H9 (cell line): ENCODE measurements at regions not wholly inside any gene's neighbourhood (a gene's known extent, or its start where the extent isn't known, plus 50 kb on each side); places are given as distances from the start of the nearest gene placed in this dataset.

ENCODE experiments used
- DNase-seq: peaks from one replicate; pipeline ENCODE4 v3.0.0-alpha.2; 2017
- H2AFZ ChIP-seq: one replicate; pipeline ENCODE4 v1.6.1; 2013; ENCODE audit warnings: mild to moderate bottlenecking, low read length, control low read depth, moderate library complexity
- H2AK5ac ChIP-seq: 2 replicates; pipeline ENCODE4 v1.6.1; 2013; ENCODE audit warnings: low read length, control low read depth, mixed read lengths; ENCODE audit not compliant: insufficient read length
- H2BK120ac ChIP-seq: one replicate; pipeline ENCODE4 v1.6.1; 2013; ENCODE audit warnings: low read depth, mild to moderate bottlenecking, low read length, control low read depth, inconsistent platforms; ENCODE audit not compliant: poor library complexity, severe bottlenecking
- H2BK12ac ChIP-seq: 2 replicates; pipeline ENCODE4 v1.6.1; 2013; ENCODE audit warnings: low read length, control low read depth, mixed read lengths, low read depth; ENCODE audit not compliant: insufficient read length
- H2BK15ac ChIP-seq: 2 replicates; pipeline ENCODE4 v1.6.1; 2013; ENCODE audit warnings: low read depth, low read length, control low read depth
- H2BK20ac ChIP-seq: one replicate; pipeline ENCODE4 v1.6.1; 2013; ENCODE audit warnings: low read depth, mild to moderate bottlenecking, low read length, control low read depth, inconsistent platforms; ENCODE audit not compliant: poor library complexity, severe bottlenecking
- H2BK5ac ChIP-seq: 2 replicates; pipeline ENCODE4 v1.6.1; 2013; ENCODE audit warnings: low read length, control low read depth, mixed read lengths; ENCODE audit not compliant: insufficient read length
- H3K14ac ChIP-seq: 2 replicates; pipeline ENCODE4 v1.6.1; 2013; ENCODE audit warnings: low read length, control low read depth; ENCODE audit not compliant: insufficient read depth
- H3K18ac ChIP-seq: 2 replicates; pipeline ENCODE4 v1.6.1; 2013; ENCODE audit warnings: low read depth, mild to moderate bottlenecking, mixed read lengths, low read length, control low read depth; ENCODE audit not compliant: insufficient read length
- H3K23ac ChIP-seq: 2 replicates; pipeline ENCODE4 v1.6.1; 2013; ENCODE audit warnings: low read length, control low read depth, mixed read lengths, low read depth; ENCODE audit not compliant: insufficient read length
- H3K23me2 ChIP-seq: 2 replicates; pipeline ENCODE4 v1.6.1; 2013; ENCODE audit warnings: low read depth, mild to moderate bottlenecking, mixed read lengths, low read length, control low read depth; ENCODE audit not compliant: insufficient read length, poor library complexity, severe bottlenecking
- H3K27ac ChIP-seq: 2 replicates; pipeline ENCODE4 v1.5.1; 2013; ENCODE audit warnings: low read length, control low read depth, mixed read lengths, low read depth; ENCODE audit not compliant: insufficient read length
- H3K27me3 ChIP-seq: 2 replicates; pipeline ENCODE4 v1.6.1; 2013; ENCODE audit warnings: low read length, control low read depth, inconsistent platforms; ENCODE audit not compliant: insufficient read depth
- H3K4ac ChIP-seq: 2 replicates; pipeline ENCODE4 v1.6.1; 2013; ENCODE audit warnings: low read depth, mild to moderate bottlenecking, control low read depth, inconsistent platforms, low read length, moderate library complexity
- H3K4me1 ChIP-seq: 2 replicates; pipeline ENCODE4 v1.6.1; 2013; ENCODE audit warnings: low read length, control low read depth, inconsistent platforms; ENCODE audit not compliant: insufficient read depth
- H3K4me2 ChIP-seq: 2 replicates; pipeline ENCODE4 v1.6.1; 2013; ENCODE audit warnings: low read length, control low read depth, mixed read lengths; ENCODE audit not compliant: insufficient read length, insufficient read depth
- H3K56ac ChIP-seq: 2 replicates; pipeline ENCODE4 v1.6.1; 2013; ENCODE audit warnings: low read depth, mild to moderate bottlenecking, mixed read lengths, low read length, control low read depth; ENCODE audit not compliant: insufficient read length
- H3K79me1 ChIP-seq: 2 replicates; pipeline ENCODE4 v1.6.1; 2013; ENCODE audit warnings: low read depth, mild to moderate bottlenecking, moderate library complexity, low read length, control low read depth, inconsistent platforms; ENCODE audit not compliant: insufficient read depth, poor library complexity, severe bottlenecking
- H3K79me2 ChIP-seq: 2 replicates; pipeline ENCODE4 v1.6.1; 2013; ENCODE audit warnings: low read length, control low read depth, inconsistent platforms; ENCODE audit not compliant: insufficient read depth
- H3K9ac ChIP-seq: 2 replicates; pipeline ENCODE4 v1.6.1; 2013; ENCODE audit warnings: low read length, control low read depth, mixed read lengths; ENCODE audit not compliant: insufficient read length; ENCODE audit errors: extremely low read depth
- H3K9me3 ChIP-seq: one replicate; pipeline ENCODE4 v1.6.1; 2013; ENCODE audit warnings: low read depth, low read length, inconsistent platforms; ENCODE audit not compliant: control insufficient read depth
- H3T11ph ChIP-seq: one replicate; pipeline ENCODE4 v1.6.1; 2013; ENCODE audit warnings: mild to moderate bottlenecking, low read length, control low read depth, inconsistent platforms
- H4K20me1 ChIP-seq: one replicate; pipeline ENCODE4 v1.6.1; 2013; ENCODE audit not compliant: control insufficient read depth, insufficient read length, insufficient read depth
- H4K5ac ChIP-seq: 2 replicates; pipeline ENCODE4 v1.6.1; 2013; ENCODE audit warnings: low read depth, mild to moderate bottlenecking, mixed read lengths, low read length, control low read depth; ENCODE audit not compliant: insufficient read length
- H4K8ac ChIP-seq: replicated peaks from 2 replicates; pipeline ENCODE4 v1.6.1; 2013; ENCODE audit warnings: low read length, control low read depth, mixed read lengths, low read depth; ENCODE audit not compliant: insufficient read length
- H4K91ac ChIP-seq: 2 replicates; pipeline ENCODE4 v1.6.1; 2013; ENCODE audit warnings: low read depth, mild to moderate bottlenecking, moderate library complexity, mixed read lengths, low read length, control low read depth; ENCODE audit not compliant: insufficient read length
- H3K27ac Mint-ChIP-seq, 3 experiments: 2 replicates in 2 of 3; 3 replicates in 1 of 3; pipeline ENCODE4 v1.8.0; 2020 to 2021; ENCODE audit warnings: mixed read lengths in 3 of 3, mild to moderate bottlenecking in 1 of 3, moderate library complexity in 1 of 3
- H3K27me3 Mint-ChIP-seq: 2 replicates; pipeline ENCODE4 v1.8.0; 2021; ENCODE audit warnings: low read depth, mild to moderate bottlenecking, moderate library complexity, mixed read lengths
- H3K36me3 Mint-ChIP-seq, 3 experiments: 2 replicates in 2 of 3; 3 replicates in 1 of 3; pipeline ENCODE4 v1.8.0; 2020 to 2021; ENCODE audit warnings: low read depth in 3 of 3, mixed read lengths in 3 of 3; ENCODE audit not compliant: insufficient read depth in 1 of 3
- H3K4me1 Mint-ChIP-seq, 2 experiments: 2 replicates each; pipeline ENCODE4 v1.8.0; 2020; ENCODE audit warnings: mixed read lengths in 2 of 2
- H3K4me3 Mint-ChIP-seq, 2 experiments: 2 replicates in 1 of 2; 3 replicates in 1 of 2; pipeline ENCODE4 v1.8.0; 2020 to 2021; ENCODE audit warnings: mild to moderate bottlenecking in 2 of 2, mixed read lengths in 2 of 2, moderate library complexity in 1 of 2
- H3K9me3 Mint-ChIP-seq, 2 experiments: 2 replicates in 1 of 2; 3 replicates in 1 of 2; pipeline ENCODE4 v1.8.0; 2020; ENCODE audit warnings: mild to moderate bottlenecking in 2 of 2, mixed read lengths in 2 of 2, moderate library complexity in 1 of 2
- CTCF ChIP-seq: fragments of 200-600 bp; sonication (generic); conservative IDR thresholded peaks from 3 replicates; pipeline ENCODE4 v1.8.0; 2021; ENCODE audit warnings: antibody characterized with exemption, mild to moderate bottlenecking
- WGBS: extraction: QIAGEN DNeasy Blood & Tissue Kit; methylation state at CpG from one replicate; pipeline ENCODE4 v1.1.7; 2013; ENCODE audit warnings: missing lambda C conversion rate, low lambda C conversion rate, mixed read lengths; ENCODE audit not compliant: insufficient read length; ENCODE audit errors: extremely low coverage; 5-methylcytosine and 5-hydroxymethylcytosine counted together

GRCh38 chr18:78727877-78728783 is 251.5 kb upstream of the SALL3 start:
- H2BK15ac ChIP-seq, result no peak overlapping the region
- no peaks in the 10 kb centered on the region for H3K79me2 ChIP-seq
- Mint-ChIP-seq H3K9me3 (no peaks in the 10 kb centered on the region), H3K4me1 (peaks cover 17 to 23% of the 10 kb centered on the region in 2 experiments), H3K36me3 (no peaks in the 10 kb centered on the region; a peak in 1 of 7 replicates), H3K4me3 (no peak overlapping the region), H3K27ac (no peak overlapping the region; a peak in 1 of 7 replicates), H3K27me3 (peaks cover 10% of the 10 kb centered on the region)
- no peaks in the 10 kb centered on the region for H4K20me1 ChIP-seq
- no peak overlapping the region; the same call in 1 of the 2 replicates for H3K14ac ChIP-seq
- no peaks in the 10 kb centered on the region for H3K79me1 ChIP-seq
- no peak overlapping the region for H4K8ac ChIP-seq
- H3K27me3 ChIP-seq, result no peaks in the 10 kb centered on the region
- H3K23me2 ChIP-seq, result no peaks in the 10 kb centered on the region
- H3K56ac ChIP-seq, result no peak overlapping the region
- H3K9ac ChIP-seq, result no peak overlapping the region
- H3K4ac ChIP-seq, result no peak overlapping the region
- H4K91ac ChIP-seq, result no peak overlapping the region
- no peak for TF ChIP-seq CTCF
- H4K5ac ChIP-seq, result no peak overlapping the region
- peaks cover 10% of the 10 kb centered on the region; the same call in 1 of the 2 replicates for H3K4me1 ChIP-seq
- no peak overlapping the region for H2BK120ac ChIP-seq
- no peak overlapping the region for H3T11ph ChIP-seq
- no peak overlapping the region for H2AK5ac ChIP-seq
- H3K4me2 ChIP-seq, result no peak overlapping the region
- peak; percentile 10 for DNase-seq
- no peak overlapping the region for H2BK12ac ChIP-seq
- H2BK5ac ChIP-seq, result no peak overlapping the region
- WGBS, result no CpG with 5 or more reads among the region's 22 CpGs
- H3K18ac ChIP-seq, result no peak overlapping the region
- no peaks in the 10 kb centered on the region for H3K9me3 ChIP-seq
- H3K27ac ChIP-seq, result no peak overlapping the region
- H2BK20ac ChIP-seq, result no peak overlapping the region
- no peak overlapping the region for H2AFZ ChIP-seq
- no peak overlapping the region for H3K23ac ChIP-seq
